ENCODE measurements at regions not wholly inside any gene's neighbourhood (a gene's known extent, or its start where the extent isn't known, plus 50 kb on each side); places are given as distances from the start of the nearest gene placed in this dataset.

DNA sequence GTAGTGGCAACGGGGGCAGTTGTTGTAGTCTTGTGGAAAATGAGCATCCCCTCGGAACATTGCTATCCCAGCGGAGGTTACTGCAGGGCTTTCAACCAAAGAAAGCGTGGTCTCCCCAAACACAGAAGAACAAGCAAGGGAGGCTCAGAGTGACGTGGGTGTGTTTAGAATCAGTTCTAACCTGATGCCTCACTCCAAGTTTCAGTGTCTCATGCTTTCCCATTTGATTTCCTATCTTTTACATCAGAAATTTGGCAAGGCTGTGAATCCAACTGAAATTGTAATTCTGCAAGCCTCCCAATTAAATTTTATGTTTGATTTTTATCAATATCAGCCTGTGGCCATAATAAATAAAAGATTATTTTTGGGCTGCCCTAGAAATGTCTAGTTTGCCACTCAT, 156.1 kb upstream of the LNX1 start:
- TF ChIP-seq, protein P1, sequence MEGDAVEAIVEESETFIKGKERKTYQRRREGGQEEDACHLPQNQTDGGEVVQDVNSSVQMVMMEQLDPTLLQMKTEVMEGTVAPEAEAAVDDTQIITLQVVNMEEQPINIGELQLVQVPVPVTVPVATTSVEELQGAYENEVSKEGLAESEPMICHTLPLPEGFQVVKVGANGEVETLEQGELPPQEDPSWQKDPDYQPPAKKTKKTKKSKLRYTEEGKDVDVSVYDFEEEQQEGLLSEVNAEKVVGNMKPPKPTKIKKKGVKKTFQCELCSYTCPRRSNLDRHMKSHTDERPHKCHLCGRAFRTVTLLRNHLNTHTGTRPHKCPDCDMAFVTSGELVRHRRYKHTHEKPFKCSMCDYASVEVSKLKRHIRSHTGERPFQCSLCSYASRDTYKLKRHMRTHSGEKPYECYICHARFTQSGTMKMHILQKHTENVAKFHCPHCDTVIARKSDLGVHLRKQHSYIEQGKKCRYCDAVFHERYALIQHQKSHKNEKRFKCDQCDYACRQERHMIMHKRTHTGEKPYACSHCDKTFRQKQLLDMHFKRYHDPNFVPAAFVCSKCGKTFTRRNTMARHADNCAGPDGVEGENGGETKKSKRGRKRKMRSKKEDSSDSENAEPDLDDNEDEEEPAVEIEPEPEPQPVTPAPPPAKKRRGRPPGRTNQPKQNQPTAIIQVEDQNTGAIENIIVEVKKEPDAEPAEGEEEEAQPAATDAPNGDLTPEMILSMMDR (conservative IDR thresholded peaks at IDR 0.05; ENCODE audit: low read depth, low read length) = no peak
- no peak for TF ChIP-seq EZH2 (IDR thresholded peaks at IDR 0.05; ENCODE audit: low read length, unreplicated experiment)
